SH-SY5Y (cell line): ENCODE measurements at regions not wholly inside any gene's neighbourhood (a gene's known extent, or its start where the extent isn't known, plus 50 kb on each side); places are given as distances from the start of the nearest gene placed in this dataset.

ENCODE experiments used
- GATA2 ChIP-seq: IDR thresholded peaks from 2 replicates; pipeline ENCODE4 v1.6.1; 2011; ENCODE audit warnings: mild to moderate bottlenecking, low read depth, low read length
- GATA3 ChIP-seq: IDR thresholded peaks from 2 replicates; pipeline ENCODE4 v1.6.1; 2011; ENCODE audit warnings: low read depth, mild to moderate bottlenecking, low read length, moderate library complexity

GRCh38 chr18:37872562-37872961 lies 307.0 kb upstream of the CELF4 start:
- TF ChIP-seq GATA2 (no peak), GATA3 (no peak)

- TF ChIP-seq GATA3: no peak
- TF ChIP-seq GATA2: no peak
Observed at GRCh38 chr18:37871561-37871960, 306.0 kb upstream of the CELF4 start.

GRCh38 chr18:37869051-37869450 lies 303.5 kb upstream of the CELF4 start:
- TF ChIP-seq GATA3 (no peak), GATA2 (no peak)

GRCh38 chr18:37864122-37864521 lies 298.5 kb upstream of the CELF4 start:
- TF ChIP-seq GATA3 (no peak), GATA2 (no peak)

- no peak for TF ChIP-seq GATA2
- no peak for TF ChIP-seq GATA3
Observed at GRCh38 chr18:37861981-37862380, 296.4 kb upstream of the CELF4 start.

GRCh38 chr18:37854396-37854795 lies 288.8 kb upstream of the CELF4 start:
- no peak for TF ChIP-seq GATA3
- TF ChIP-seq GATA2: no peak

GRCh38 chr18:37853706-37854105 lies 288.1 kb upstream of the CELF4 start:
- TF ChIP-seq GATA3 (no peak), GATA2 (no peak)

- TF ChIP-seq GATA3 (no peak), GATA2 (no peak)
Observed at GRCh38 chr18:37852464-37852863, 286.9 kb upstream of the CELF4 start.

- TF ChIP-seq GATA2 (no peak), GATA3 (no peak)
Observed at GRCh38 chr18:37847544-37847943, 281.9 kb upstream of the CELF4 start.

- TF ChIP-seq GATA2: no peak
- no peak for TF ChIP-seq GATA3
Observed at GRCh38 chr18:37846996-37847395, 281.4 kb upstream of the CELF4 start.

- no peak for TF ChIP-seq GATA2
- TF ChIP-seq GATA3: no peak
Observed at GRCh38 chr18:37845498-37845897, 279.9 kb upstream of the CELF4 start.

GRCh38 chr18:37844209-37844970 lies 278.8 kb upstream of the CELF4 start:
- no peak for TF ChIP-seq GATA3
- TF ChIP-seq GATA2: no peak

- TF ChIP-seq GATA2: no peak
- no peak for TF ChIP-seq GATA3
Observed at GRCh38 chr18:37838083-37838482, 272.5 kb upstream of the CELF4 start.

GRCh38 chr18:37836071-37836970 lies 270.7 kb upstream of the CELF4 start:
- TF ChIP-seq GATA3 (no peak), GATA2 (no peak)

GRCh38 chr18:37812961-37813360 lies 247.4 kb upstream of the CELF4 start:
- TF ChIP-seq GATA3: no peak
- no peak for TF ChIP-seq GATA2
